ENCODE measurements at regions not wholly inside any gene's neighbourhood (a gene's known extent, or its start where the extent isn't known, plus 50 kb on each side); places are given as distances from the start of the nearest gene placed in this dataset.

GRCh38 chr22:22378446-22379415 is 129.8 kb downstream of the ZNF280B start:
- TF ChIP-seq CTCF (IDR thresholded peaks at IDR 0.05) (no peak), RARB (CRISPR knock-in tag; IDR thresholded peaks at IDR 0.05) (no peak), POLR2A (IDR thresholded peaks at IDR 0.05; ENCODE audit: low read length) (no peak), SMC3 (IDR thresholded peaks at IDR 0.05) (no peak), ELK1 (IDR thresholded peaks at IDR 0.05; ENCODE audit: low read depth, low read length) (no peak), PBX3 (IDR thresholded peaks at IDR 0.05) (no peak), HOXB5 (CRISPR knock-in tag; IDR thresholded peaks at IDR 0.05) (no peak), HDAC2 (IDR thresholded peaks at IDR 0.05) (no peak), CEBPB (IDR thresholded peaks at IDR 0.05) (no peak), ESRRA (IDR thresholded peaks at IDR 0.05; ENCODE audit: borderline replicate concordance, low read length) (no peak), MAX (IDR thresholded peaks at IDR 0.05) (no peak), BHLHE40 (IDR thresholded peaks at IDR 0.05; ENCODE audit: low read depth, low read length) (no peak)

Measured in A549 (cell line).